ENCODE measurements at regions not wholly inside any gene's neighbourhood (a gene's known extent, or its start where the extent isn't known, plus 50 kb on each side); places are given as distances from the start of the nearest gene placed in this dataset.

- ATAC-seq, result no peak
- TF ChIP-seq ZFP30 (CRISPR knock-in tag; IDR thresholded peaks at IDR 0.05) (no peak), TSHZ2 (CRISPR knock-in tag; IDR thresholded peaks at IDR 0.05) (0 out of 2 replicates have a peak, but pooled peaks have one; percentile 22)
These were observed 138.9 kb upstream of the CA10 start for GRCh38 chr17:52297230-52298010.

- TF ChIP-seq CSRNP3 (CRISPR knock-in tag; IDR thresholded peaks at IDR 0.05), result no peak
- no peak for TF ChIP-seq TCF4 (CRISPR knock-in tag; IDR thresholded peaks at IDR 0.05; ENCODE audit: borderline replicate concordance)
- no peak for TF ChIP-seq CSDC2 (CRISPR knock-in tag; IDR thresholded peaks at IDR 0.05)
- TF ChIP-seq ISL1 (CRISPR knock-in tag; IDR thresholded peaks at IDR 0.05), result no peak
- TF ChIP-seq POU6F1 (CRISPR knock-in tag; IDR thresholded peaks at IDR 0.05; ENCODE audit: borderline replicate concordance, low read depth), result no peak
- TF ChIP-seq ESRRG (CRISPR knock-in tag; IDR thresholded peaks at IDR 0.05), result no peak
- TF ChIP-seq SNAI2 (CRISPR knock-in tag; IDR thresholded peaks at IDR 0.05), result no peak
- TF ChIP-seq ZNF8 (CRISPR knock-in tag; IDR thresholded peaks at IDR 0.05), result no peak
- no peak for TF ChIP-seq CREB5 (CRISPR knock-in tag; IDR thresholded peaks at IDR 0.05; ENCODE audit: low read depth)
- no peak for TF ChIP-seq RARB (CRISPR knock-in tag; IDR thresholded peaks at IDR 0.05)
- no peak for TF ChIP-seq ZNF70 (CRISPR knock-in tag; IDR thresholded peaks at IDR 0.05)
- no peak for ATAC-seq
These were observed 135.8 kb upstream of the CA10 start for GRCh38 chr17:52294301-52294700.

- no peak for TF ChIP-seq ZNF565 (CRISPR knock-in tag; conservative IDR thresholded peaks at IDR 0.05; ENCODE audit: low read depth)
These were observed 129.1 kb upstream of the CA10 start for GRCh38 chr17:52287611-52288010.

GRCh38 chr17:52283872-52284271, 125.4 kb upstream of the CA10 start:
- ATAC-seq, result no peak
- no peak for TF ChIP-seq ZNF8 (CRISPR knock-in tag; IDR thresholded peaks at IDR 0.05)
- no peak for TF ChIP-seq ZNF70 (CRISPR knock-in tag; IDR thresholded peaks at IDR 0.05)
- TF ChIP-seq TCF4 (CRISPR knock-in tag; IDR thresholded peaks at IDR 0.05; ENCODE audit: borderline replicate concordance), result no peak
- no peak for TF ChIP-seq OSR1 (CRISPR knock-in tag; IDR thresholded peaks at IDR 0.05)
- TF ChIP-seq ZFP30 (CRISPR knock-in tag; IDR thresholded peaks at IDR 0.05), result no peak
- no peak for TF ChIP-seq CREB5 (CRISPR knock-in tag; IDR thresholded peaks at IDR 0.05; ENCODE audit: low read depth)
- TF ChIP-seq CSRNP3 (CRISPR knock-in tag; IDR thresholded peaks at IDR 0.05), result no peak
- TF ChIP-seq GLIS3 (CRISPR knock-in tag; IDR thresholded peaks at IDR 0.05), result no peak
- TF ChIP-seq PATZ1 (CRISPR knock-in tag; IDR thresholded peaks at IDR 0.05; ENCODE audit: borderline replicate concordance), result no peak
- TF ChIP-seq ARNTL (CRISPR knock-in tag; IDR thresholded peaks at IDR 0.05; ENCODE audit: borderline replicate concordance, low read depth), result no peak
- no peak for TF ChIP-seq ZNF565 (CRISPR knock-in tag; conservative IDR thresholded peaks at IDR 0.05; ENCODE audit: low read depth)
- no peak for TF ChIP-seq TOX (CRISPR knock-in tag; IDR thresholded peaks at IDR 0.05; ENCODE audit: borderline replicate concordance)

More at GRCh38 chr17:52287611-52288010, 129.1 kb upstream of the CA10 start:
- ATAC-seq, result no peak

All from SK-N-SH treated with all-trans-retinoic acid at 6 μM for 48 hours (cell line).